Loucy (cell line): ENCODE measurements at regions not wholly inside any gene's neighbourhood (a gene's known extent, or its start where the extent isn't known, plus 50 kb on each side); places are given as distances from the start of the nearest gene placed in this dataset.

Experiments
- H2AFZ ChIP-seq: fragments of 200-600 bp; sonication (generic); 2 replicates; pipeline ENCODE4 v1.6.0; 2016; ENCODE audit warnings: antibody characterized with exemption, mild to moderate bottlenecking, low read length, moderate library complexity
- H3F3A ChIP-seq: fragments of 200-600 bp; 2 replicates; pipeline ENCODE4 v1.6.0; 2016; ENCODE audit warnings: antibody characterized with exemption, low read depth, mild to moderate bottlenecking
- H3K27me3 ChIP-seq: fragments of 200-600 bp; sonication (generic); 2 replicates; pipeline ENCODE4 v1.6.1; 2014; ENCODE audit warnings: low read length, mild to moderate bottlenecking; ENCODE audit not compliant: insufficient read depth, poor library complexity, severe bottlenecking
- H3K36me3 ChIP-seq: fragments of 200-600 bp; sonication (generic); 2 replicates; pipeline ENCODE4 v1.6.1; 2016; ENCODE audit warnings: low read length; ENCODE audit not compliant: insufficient read depth
- H3K4me1 ChIP-seq: fragments of 200-600 bp; sonication (generic); 2 replicates; pipeline ENCODE4 v1.5.1; 2014; ENCODE audit warnings: low read length, mild to moderate bottlenecking; ENCODE audit not compliant: insufficient read depth, poor library complexity, severe bottlenecking
- H3K4me2 ChIP-seq: fragments of 200-600 bp; sonication (generic); 2 replicates; pipeline ENCODE4 v1.6.0; 2014; ENCODE audit warnings: antibody characterized with exemption, low read length, low read depth, mild to moderate bottlenecking; ENCODE audit not compliant: poor library complexity, severe bottlenecking
- H3K4me3 ChIP-seq: fragments of 200-600 bp; sonication (generic); 2 replicates; pipeline ENCODE4 v1.5.1; 2014; ENCODE audit warnings: low read length, mild to moderate bottlenecking, mixed read lengths; ENCODE audit not compliant: poor library complexity, severe bottlenecking
- H3K79me2 ChIP-seq: fragments of 200-600 bp; sonication (generic); 2 replicates; pipeline ENCODE4 v1.6.1; 2014; ENCODE audit warnings: low read length; ENCODE audit not compliant: insufficient read depth
- H3K9ac ChIP-seq: fragments of 200-600 bp; sonication (generic); 2 replicates; pipeline ENCODE4 v1.6.0; 2014; ENCODE audit warnings: mild to moderate bottlenecking, low read depth, low read length, moderate library complexity; ENCODE audit not compliant: poor library complexity, severe bottlenecking
- H3K9me2 ChIP-seq: fragments of 200-600 bp; sonication (generic); replicated peaks from 2 replicates; pipeline ENCODE4 v1.6.1; 2016; ENCODE audit warnings: low read depth, low read length, mixed read lengths
- H3K9me3 ChIP-seq: fragments of 200-600 bp; sonication (generic); 2 replicates; pipeline ENCODE4 v1.6.1; 2014; ENCODE audit warnings: mild to moderate bottlenecking, antibody characterized with exemption, low read length, low read depth; ENCODE audit not compliant: insufficient read depth
- H4K20me1 ChIP-seq: fragments of 200-600 bp; sonication (generic); 2 replicates; pipeline ENCODE4 v1.6.0; 2014; ENCODE audit warnings: antibody characterized with exemption, low read length, mild to moderate bottlenecking; ENCODE audit not compliant: insufficient read depth, poor library complexity, severe bottlenecking
- EZH2phosphoT487 ChIP-seq: fragments of 200-600 bp; IDR thresholded peaks from 2 replicates; pipeline ENCODE4 v1.6.1; 2018; ENCODE audit warnings: antibody characterized with exemption, mild to moderate bottlenecking, moderate library complexity, borderline replicate concordance
- TF ChIP-seq, protein P1 (sequence below): fragments of 200-600 bp; sonication (generic); conservative IDR thresholded peaks from 2 replicates; pipeline ENCODE4 v1.5.1; 2014; ENCODE audit warnings: mild to moderate bottlenecking, antibody characterized with exemption, low read length

DNA sequence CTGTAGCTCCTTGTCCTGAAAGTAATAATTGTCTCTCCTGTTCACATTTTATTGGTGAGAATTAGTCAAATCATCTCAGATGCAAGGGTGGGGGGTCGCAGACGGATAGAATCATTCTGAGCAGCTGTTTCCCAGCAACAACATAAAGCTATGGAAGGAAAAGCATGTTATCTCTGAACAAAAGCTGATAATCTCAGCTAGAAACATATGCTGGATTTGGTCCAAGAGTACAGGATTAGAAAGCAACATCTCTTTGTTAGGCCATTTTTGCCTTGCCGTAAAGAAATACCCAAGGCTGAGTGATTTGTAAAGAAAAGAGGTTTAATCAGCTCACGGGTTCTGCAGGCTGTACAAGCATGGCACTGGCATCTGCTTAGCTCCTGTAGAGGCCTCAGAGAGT is 472.8 kb upstream of the BOD1L1 start:
- Histone ChIP-seq H3K4me3 (no peak overlapping the region), H3K9ac (no peak overlapping the region), H2AFZ (no peak overlapping the region), H3K4me1 (no peaks in the 10 kb centered on the region), H3K27me3 (no peaks in the 10 kb centered on the region), H3K9me3 (no peaks in the 10 kb centered on the region), H3K36me3 (no peaks in the 10 kb centered on the region), H3K4me2 (no peak overlapping the region), H4K20me1 (no peaks in the 10 kb centered on the region), H3K9me2 (no peaks in the 10 kb centered on the region), H3F3A (no peaks in the 10 kb centered on the region), H3K79me2 (no peaks in the 10 kb centered on the region)
- no peak for TF ChIP-seq EZH2phosphoT487
- TF ChIP-seq, protein P1, sequence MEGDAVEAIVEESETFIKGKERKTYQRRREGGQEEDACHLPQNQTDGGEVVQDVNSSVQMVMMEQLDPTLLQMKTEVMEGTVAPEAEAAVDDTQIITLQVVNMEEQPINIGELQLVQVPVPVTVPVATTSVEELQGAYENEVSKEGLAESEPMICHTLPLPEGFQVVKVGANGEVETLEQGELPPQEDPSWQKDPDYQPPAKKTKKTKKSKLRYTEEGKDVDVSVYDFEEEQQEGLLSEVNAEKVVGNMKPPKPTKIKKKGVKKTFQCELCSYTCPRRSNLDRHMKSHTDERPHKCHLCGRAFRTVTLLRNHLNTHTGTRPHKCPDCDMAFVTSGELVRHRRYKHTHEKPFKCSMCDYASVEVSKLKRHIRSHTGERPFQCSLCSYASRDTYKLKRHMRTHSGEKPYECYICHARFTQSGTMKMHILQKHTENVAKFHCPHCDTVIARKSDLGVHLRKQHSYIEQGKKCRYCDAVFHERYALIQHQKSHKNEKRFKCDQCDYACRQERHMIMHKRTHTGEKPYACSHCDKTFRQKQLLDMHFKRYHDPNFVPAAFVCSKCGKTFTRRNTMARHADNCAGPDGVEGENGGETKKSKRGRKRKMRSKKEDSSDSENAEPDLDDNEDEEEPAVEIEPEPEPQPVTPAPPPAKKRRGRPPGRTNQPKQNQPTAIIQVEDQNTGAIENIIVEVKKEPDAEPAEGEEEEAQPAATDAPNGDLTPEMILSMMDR: no peak

DNA sequence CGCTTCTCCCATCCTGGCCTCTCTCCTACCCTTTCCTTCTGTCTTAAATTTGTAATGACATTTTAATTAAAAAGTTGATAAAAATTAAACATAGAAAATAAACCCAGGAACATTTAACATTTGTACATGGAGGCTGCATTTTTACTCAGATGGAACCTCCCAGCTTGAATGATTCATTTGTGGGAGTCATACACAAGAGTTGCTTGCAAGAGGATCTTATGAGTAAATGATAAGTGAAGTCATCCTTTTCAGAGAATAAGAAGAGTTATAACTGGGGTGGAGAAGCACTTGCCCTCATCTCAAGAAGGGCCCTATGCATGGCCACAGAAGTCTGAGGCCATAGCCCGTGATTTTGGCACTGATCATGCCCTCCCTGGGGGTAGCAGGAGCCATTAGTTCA is 482.9 kb upstream of the BOD1L1 start:
- H3K4me3 ChIP-seq: no peak overlapping the region
- no peaks in the 10 kb centered on the region for H3K79me2 ChIP-seq
- H4K20me1 ChIP-seq: no peaks in the 10 kb centered on the region
- H3K4me1 ChIP-seq: peaks cover 13% of the 10 kb centered on the region
- no peaks in the 10 kb centered on the region for H3F3A ChIP-seq
- H3K9me2 ChIP-seq: no peaks in the 10 kb centered on the region
- H2AFZ ChIP-seq: no peak overlapping the region
- TF ChIP-seq EZH2phosphoT487: no peak
- TF ChIP-seq, protein P1: no peak
- no peak overlapping the region for H3K4me2 ChIP-seq
- H3K9ac ChIP-seq: no peak overlapping the region
- no peaks in the 10 kb centered on the region for H3K36me3 ChIP-seq
- no peaks in the 10 kb centered on the region for H3K9me3 ChIP-seq
- H3K27me3 ChIP-seq: no peaks in the 10 kb centered on the region

DNA sequence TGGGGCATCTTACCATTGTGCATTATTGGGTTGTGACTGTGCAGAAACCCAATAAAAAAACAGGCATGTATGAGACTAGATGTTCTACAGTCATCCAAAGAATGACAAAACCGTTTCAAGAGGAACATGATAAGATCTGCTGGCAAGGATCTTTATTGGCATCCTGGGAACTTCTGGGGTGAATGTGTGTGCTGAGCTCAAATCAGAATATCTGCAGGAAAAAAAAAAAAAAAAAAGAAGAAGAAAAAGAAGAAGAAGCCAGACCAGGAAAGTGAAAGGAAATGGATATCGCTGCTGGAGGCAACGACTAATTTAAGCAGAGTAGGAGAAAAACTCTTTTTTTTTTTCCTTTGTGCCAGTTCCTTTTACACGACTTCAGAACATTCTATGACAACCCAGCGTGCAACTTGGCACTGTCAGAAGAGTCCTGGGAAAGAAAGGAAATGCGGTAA is 484.2 kb upstream of the BOD1L1 start:
- no peaks in the 10 kb centered on the region for H3K79me2 ChIP-seq
- peaks cover 17% of the 10 kb centered on the region for H3K4me1 ChIP-seq
- H3K27me3 ChIP-seq: no peaks in the 10 kb centered on the region
- peak overlapping the region; percentile 25 for H3K9ac ChIP-seq
- H2AFZ ChIP-seq: no peak overlapping the region
- peak overlapping the region; percentile 60 for H3K4me2 ChIP-seq
- no peaks in the 10 kb centered on the region for H3K9me3 ChIP-seq
- no peaks in the 10 kb centered on the region for H4K20me1 ChIP-seq
- no peaks in the 10 kb centered on the region for H3K36me3 ChIP-seq
- H3K9me2 ChIP-seq: no peaks in the 10 kb centered on the region
- TF ChIP-seq, protein P1: no peak
- no peak for TF ChIP-seq EZH2phosphoT487
- H3K4me3 ChIP-seq: peak overlapping the region; percentile 44
- no peaks in the 10 kb centered on the region for H3F3A ChIP-seq
